ENCODE measurements at regions not wholly inside any gene's neighbourhood (a gene's known extent, or its start where the extent isn't known, plus 50 kb on each side); places are given as distances from the start of the nearest gene placed in this dataset.

GRCh38 chr16:9331503-9331902, 240.1 kb downstream of the HAPSTR1 start:
- TF ChIP-seq, protein P1, sequence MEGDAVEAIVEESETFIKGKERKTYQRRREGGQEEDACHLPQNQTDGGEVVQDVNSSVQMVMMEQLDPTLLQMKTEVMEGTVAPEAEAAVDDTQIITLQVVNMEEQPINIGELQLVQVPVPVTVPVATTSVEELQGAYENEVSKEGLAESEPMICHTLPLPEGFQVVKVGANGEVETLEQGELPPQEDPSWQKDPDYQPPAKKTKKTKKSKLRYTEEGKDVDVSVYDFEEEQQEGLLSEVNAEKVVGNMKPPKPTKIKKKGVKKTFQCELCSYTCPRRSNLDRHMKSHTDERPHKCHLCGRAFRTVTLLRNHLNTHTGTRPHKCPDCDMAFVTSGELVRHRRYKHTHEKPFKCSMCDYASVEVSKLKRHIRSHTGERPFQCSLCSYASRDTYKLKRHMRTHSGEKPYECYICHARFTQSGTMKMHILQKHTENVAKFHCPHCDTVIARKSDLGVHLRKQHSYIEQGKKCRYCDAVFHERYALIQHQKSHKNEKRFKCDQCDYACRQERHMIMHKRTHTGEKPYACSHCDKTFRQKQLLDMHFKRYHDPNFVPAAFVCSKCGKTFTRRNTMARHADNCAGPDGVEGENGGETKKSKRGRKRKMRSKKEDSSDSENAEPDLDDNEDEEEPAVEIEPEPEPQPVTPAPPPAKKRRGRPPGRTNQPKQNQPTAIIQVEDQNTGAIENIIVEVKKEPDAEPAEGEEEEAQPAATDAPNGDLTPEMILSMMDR (IDR thresholded peaks at IDR 0.05; ENCODE audit: extremely low read depth in 1 of 2, insufficient read depth in 1 of 2, low read depth in 1 of 2, low read length in 2 of 2) = no peak
- no peak for TF ChIP-seq POLR2A (IDR thresholded peaks at IDR 0.05; ENCODE audit: low read depth, low read length)
- no peak for TF ChIP-seq POLR2AphosphoS5 (IDR thresholded peaks at IDR 0.05; ENCODE audit: insufficient read depth, low read depth, low read length)
- TF ChIP-seq, protein P2, sequence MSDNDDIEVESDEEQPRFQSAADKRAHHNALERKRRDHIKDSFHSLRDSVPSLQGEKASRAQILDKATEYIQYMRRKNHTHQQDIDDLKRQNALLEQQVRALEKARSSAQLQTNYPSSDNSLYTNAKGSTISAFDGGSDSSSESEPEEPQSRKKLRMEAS (IDR thresholded peaks at IDR 0.05; ENCODE audit: insufficient read depth, insufficient read length) = no peak
- no peak for TF ChIP-seq GATA2 (IDR thresholded peaks at IDR 0.05; ENCODE audit: insufficient read depth, insufficient read length, low read depth, low read length)
